Nephron (organoid): ENCODE measurements at regions not wholly inside any gene's neighbourhood (a gene's known extent, or its start where the extent isn't known, plus 50 kb on each side); places are given as distances from the start of the nearest gene placed in this dataset.
"Not testable (repeated sequence)": the region's sequence is repeated elsewhere in the genome, so short reads cannot be mapped to it uniquely, and the experiment has no call there.

Experiments used
- H3K27ac Mint-ChIP-seq, 3 experiments: 2 replicates each; pipeline ENCODE4 v1.8.0; 2020; ENCODE audit warnings: mixed read lengths in 3 of 3, mild to moderate bottlenecking in 2 of 3, moderate library complexity in 1 of 3
- H3K27me3 Mint-ChIP-seq: 2 replicates; pipeline ENCODE4 v1.8.0; 2021; ENCODE audit warnings: low read depth, mild to moderate bottlenecking, moderate library complexity, mixed read lengths
- H3K36me3 Mint-ChIP-seq: 2 replicates; pipeline ENCODE4 v1.8.0; 2020; ENCODE audit warnings: low read depth, mixed read lengths
- H3K4me1 Mint-ChIP-seq: 2 replicates; pipeline ENCODE4 v1.8.0; 2020; ENCODE audit warnings: mixed read lengths
- H3K4me3 Mint-ChIP-seq, 3 experiments: 2 replicates each; pipeline ENCODE4 v1.8.0; 2020; ENCODE audit warnings: mild to moderate bottlenecking in 3 of 3, mixed read lengths in 3 of 3, moderate library complexity in 2 of 3
- H3K9me3 Mint-ChIP-seq: 2 replicates; pipeline ENCODE4 v1.8.0; 2020; ENCODE audit warnings: mixed read lengths
- TF ChIP-seq, protein P1 (sequence below), 3 experiments: fragments of 200-600 bp; sonication (generic); IDR thresholded peaks; one replicate each; pipeline ENCODE4 v1.5.0; 2021; ENCODE audit warnings: antibody characterized with exemption in 3 of 3; ENCODE audit not compliant: unreplicated experiment in 3 of 3

DNA sequence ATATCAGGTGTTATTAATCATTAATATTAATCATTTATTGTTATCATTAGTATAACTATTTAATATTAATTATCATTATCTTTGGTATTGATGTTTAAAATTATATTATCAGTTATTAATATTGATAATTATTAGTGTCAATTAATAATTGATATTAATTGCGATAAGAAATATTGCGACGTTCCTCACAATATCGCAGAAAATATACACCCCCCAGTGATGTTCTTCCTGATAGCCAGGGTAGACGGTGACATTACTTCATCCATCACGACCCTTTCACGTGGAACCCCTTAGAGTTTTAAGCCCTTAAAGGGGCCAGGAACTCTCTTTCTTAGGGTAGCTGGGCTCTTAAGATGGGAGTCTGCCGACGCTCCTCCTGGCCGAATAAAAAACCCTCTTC, 98.6 kb upstream of the OSBPL11 start:
- Mint-ChIP-seq H3K27ac (no peak overlapping the region), H3K27me3 (peaks cover 6% of the 10 kb centered on the region), H3K36me3 (no peaks in the 10 kb centered on the region), H3K4me3 (no peak overlapping the region), H3K9me3 (peaks cover 9% of the 10 kb centered on the region), H3K4me1 (no peaks in the 10 kb centered on the region)
- TF ChIP-seq, protein P1, sequence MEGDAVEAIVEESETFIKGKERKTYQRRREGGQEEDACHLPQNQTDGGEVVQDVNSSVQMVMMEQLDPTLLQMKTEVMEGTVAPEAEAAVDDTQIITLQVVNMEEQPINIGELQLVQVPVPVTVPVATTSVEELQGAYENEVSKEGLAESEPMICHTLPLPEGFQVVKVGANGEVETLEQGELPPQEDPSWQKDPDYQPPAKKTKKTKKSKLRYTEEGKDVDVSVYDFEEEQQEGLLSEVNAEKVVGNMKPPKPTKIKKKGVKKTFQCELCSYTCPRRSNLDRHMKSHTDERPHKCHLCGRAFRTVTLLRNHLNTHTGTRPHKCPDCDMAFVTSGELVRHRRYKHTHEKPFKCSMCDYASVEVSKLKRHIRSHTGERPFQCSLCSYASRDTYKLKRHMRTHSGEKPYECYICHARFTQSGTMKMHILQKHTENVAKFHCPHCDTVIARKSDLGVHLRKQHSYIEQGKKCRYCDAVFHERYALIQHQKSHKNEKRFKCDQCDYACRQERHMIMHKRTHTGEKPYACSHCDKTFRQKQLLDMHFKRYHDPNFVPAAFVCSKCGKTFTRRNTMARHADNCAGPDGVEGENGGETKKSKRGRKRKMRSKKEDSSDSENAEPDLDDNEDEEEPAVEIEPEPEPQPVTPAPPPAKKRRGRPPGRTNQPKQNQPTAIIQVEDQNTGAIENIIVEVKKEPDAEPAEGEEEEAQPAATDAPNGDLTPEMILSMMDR (IDR thresholded peaks at IDR 0.05; ENCODE audit: unreplicated experiment in 3 of 3) = no peak

DNA sequence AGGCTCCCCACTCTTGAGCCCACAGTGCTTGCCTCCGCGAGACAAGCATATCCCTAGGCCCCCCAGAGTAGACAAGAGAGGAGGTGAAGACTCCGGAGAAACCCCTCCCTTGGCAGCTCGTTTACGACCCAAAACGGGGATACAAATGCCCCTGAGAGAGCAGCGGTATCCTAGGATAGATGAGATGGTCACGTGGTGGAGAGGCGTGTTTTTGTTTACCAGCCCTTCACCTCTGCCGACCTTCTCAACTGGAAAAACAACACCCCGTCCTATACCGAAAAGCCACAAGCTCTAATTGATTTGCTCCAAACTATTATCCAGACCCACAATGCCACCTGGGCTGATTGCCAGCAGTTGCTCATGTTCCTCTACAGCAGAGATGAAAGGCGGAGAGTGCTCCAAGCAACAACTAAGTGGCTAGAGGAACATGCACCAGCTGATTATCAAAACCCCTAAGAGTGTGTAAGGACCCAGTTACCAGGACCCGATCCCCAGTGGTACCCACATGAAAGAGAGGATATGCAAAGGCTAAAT, 99.5 kb upstream of the OSBPL11 start:
- Mint-ChIP-seq H3K4me1 (no peaks in the 10 kb centered on the region), H3K36me3 (no peaks in the 10 kb centered on the region), H3K27ac (no peak overlapping the region), H3K9me3 (peaks cover 9% of the 10 kb centered on the region), H3K27me3 (peaks cover 6% of the 10 kb centered on the region), H3K4me3 (no peak overlapping the region)
- TF ChIP-seq, protein P1 (IDR thresholded peaks at IDR 0.05; ENCODE audit: unreplicated experiment in 3 of 3) = no peak

DNA sequence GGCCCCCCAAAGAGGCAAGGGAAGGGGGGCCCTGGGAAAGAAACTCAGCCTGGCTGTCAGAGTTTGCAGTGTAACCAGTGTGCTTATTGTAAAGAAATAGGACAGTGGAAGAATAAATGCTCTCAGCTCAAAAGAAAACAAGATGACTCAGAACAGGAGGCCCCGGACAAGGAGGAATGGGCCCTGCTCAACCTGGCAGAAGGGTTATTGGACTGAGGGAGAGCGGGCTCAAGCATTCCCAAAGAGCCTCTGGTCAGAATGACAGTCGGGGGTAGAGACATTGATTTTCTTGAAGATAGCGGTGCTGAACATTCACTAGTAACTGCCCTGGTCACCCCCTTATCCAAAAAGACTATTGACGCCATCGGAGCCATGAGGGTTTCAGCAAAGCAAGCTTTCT, 100.4 kb upstream of the OSBPL11 start:
- Mint-ChIP-seq H3K27ac (no peak overlapping the region), H3K36me3 (no peaks in the 10 kb centered on the region), H3K4me3 (no peak overlapping the region), H3K27me3 (peaks cover 6% of the 10 kb centered on the region), H3K4me1 (no peaks in the 10 kb centered on the region), H3K9me3 (peaks cover 9% of the 10 kb centered on the region)
- TF ChIP-seq, protein P1 (IDR thresholded peaks at IDR 0.05; ENCODE audit: unreplicated experiment in 3 of 3) = no peak

DNA sequence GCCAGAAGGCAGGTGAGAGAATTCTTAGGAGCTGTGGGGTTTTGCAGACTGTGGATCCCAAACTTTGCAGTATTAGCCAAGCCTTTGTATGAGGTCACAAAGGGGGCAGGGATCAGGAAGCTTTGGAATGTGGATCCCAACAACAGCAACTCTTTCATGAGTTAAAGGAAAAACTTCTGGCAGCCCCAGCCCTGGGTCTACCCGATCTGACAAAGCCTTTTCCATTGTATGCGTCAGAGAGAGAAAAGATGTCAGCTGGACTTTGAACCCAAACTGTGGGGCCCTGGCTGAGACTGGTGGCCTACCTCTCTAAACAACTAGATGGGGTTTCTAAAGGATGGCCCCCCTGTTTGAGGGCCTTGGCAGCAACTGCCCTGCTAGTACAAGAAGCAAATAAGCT, 101.8 kb upstream of the OSBPL11 start:
- H3K27ac Mint-ChIP-seq, H3K4me1 Mint-ChIP-seq: not testable (repeated sequence)

DNA sequence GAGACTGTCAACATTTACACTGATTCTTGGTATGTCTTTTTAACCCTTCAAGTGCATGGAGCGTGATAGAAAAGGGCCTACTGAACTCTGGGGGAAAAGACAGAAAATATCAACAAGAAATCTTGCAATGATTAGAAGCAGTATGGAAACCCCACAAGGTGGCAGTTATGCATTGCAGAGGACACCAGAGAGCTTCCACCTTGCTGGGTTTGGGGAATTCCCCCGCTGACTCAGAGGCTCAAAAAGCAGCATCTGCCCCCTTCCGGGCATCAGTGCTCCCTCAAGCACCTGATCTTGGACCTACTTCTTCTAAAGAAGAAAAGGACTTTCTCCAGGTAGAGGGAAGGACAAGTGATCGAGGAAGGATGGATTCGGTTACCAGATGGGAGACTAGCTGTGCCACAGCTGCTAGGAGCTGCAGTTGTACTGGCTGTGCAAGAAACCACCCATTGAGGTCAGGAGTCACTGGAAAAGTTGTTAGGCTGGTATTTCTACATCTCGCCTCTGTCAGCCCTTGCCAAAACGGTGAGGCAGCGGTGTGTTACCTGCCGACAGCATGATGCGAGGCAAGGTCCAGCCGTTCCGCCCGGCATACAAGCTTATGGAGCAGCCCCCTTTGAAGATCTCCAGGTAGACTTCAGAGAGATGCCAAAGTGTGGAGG, 102.8 kb upstream of the OSBPL11 start:
- H3K27ac Mint-ChIP-seq, H3K4me1 Mint-ChIP-seq, H3K27me3 Mint-ChIP-seq, H3K36me3 Mint-ChIP-seq, H3K4me3 Mint-ChIP-seq, H3K9me3 Mint-ChIP-seq: not testable (repeated sequence)

More for the DNA sequence above, 101.8 kb upstream of the OSBPL11 start:
- not testable (repeated sequence) for H3K9me3 Mint-ChIP-seq, H3K4me3 Mint-ChIP-seq, H3K27me3 Mint-ChIP-seq, H3K36me3 Mint-ChIP-seq

DNA sequence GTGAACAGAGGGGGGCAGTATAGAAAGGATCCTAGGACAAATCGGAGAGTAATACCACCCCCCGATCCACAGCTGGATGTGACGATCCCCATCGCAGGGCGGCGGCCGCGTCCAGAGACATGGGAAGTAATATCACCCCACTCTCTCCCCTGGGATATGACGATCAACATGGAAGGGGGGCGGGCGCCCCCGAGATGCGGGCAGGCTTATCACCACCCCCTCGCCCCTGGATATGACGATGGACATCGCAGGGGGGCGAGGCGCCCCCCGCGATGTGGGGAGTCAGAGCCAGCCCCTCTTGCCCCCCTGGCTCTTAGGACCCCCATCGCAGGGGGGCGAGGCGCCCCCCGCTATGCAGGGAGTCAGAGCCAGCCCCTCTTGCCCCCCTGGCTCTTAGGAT, 120.4 kb upstream of the OSBPL11 start:
- H3K36me3 Mint-ChIP-seq = no peaks in the 10 kb centered on the region
- H3K4me3 Mint-ChIP-seq = no peak overlapping the region
- H3K27me3 Mint-ChIP-seq = peaks cover 7% of the 10 kb centered on the region
- H3K9me3 Mint-ChIP-seq = no peaks in the 10 kb centered on the region
- TF ChIP-seq, protein P1 (IDR thresholded peaks at IDR 0.05; ENCODE audit: unreplicated experiment in 3 of 3) = no peak
- no peak overlapping the region for H3K27ac Mint-ChIP-seq
- H3K4me1 Mint-ChIP-seq = no peaks in the 10 kb centered on the region

DNA sequence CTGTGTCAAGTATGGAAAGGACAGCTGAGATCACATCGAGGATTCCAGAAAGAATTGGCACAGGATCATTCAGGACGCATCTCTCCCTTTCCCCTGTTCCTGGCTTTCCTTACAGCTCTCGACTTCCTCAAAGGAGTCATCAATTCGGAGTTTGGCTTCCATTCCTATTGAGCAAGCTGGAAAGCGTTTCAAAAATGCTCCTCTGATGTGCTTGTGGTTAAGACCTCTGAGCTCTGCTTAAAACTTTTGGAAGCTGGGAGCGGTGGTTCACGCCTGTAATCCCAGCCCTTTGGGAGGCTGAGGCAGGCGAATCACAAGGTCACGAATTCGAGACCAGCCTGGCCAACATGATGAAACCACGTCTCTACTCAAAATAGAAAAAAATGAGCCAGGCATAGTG, 136.9 kb upstream of the OSBPL11 start:
- H3K4me3 Mint-ChIP-seq, H3K27ac Mint-ChIP-seq, H3K4me1 Mint-ChIP-seq, H3K36me3 Mint-ChIP-seq: not testable (repeated sequence)
- Mint-ChIP-seq H3K9me3 (peaks cover 11% of the 10 kb centered on the region), H3K27me3 (peaks cover 11% of the 10 kb centered on the region)

DNA sequence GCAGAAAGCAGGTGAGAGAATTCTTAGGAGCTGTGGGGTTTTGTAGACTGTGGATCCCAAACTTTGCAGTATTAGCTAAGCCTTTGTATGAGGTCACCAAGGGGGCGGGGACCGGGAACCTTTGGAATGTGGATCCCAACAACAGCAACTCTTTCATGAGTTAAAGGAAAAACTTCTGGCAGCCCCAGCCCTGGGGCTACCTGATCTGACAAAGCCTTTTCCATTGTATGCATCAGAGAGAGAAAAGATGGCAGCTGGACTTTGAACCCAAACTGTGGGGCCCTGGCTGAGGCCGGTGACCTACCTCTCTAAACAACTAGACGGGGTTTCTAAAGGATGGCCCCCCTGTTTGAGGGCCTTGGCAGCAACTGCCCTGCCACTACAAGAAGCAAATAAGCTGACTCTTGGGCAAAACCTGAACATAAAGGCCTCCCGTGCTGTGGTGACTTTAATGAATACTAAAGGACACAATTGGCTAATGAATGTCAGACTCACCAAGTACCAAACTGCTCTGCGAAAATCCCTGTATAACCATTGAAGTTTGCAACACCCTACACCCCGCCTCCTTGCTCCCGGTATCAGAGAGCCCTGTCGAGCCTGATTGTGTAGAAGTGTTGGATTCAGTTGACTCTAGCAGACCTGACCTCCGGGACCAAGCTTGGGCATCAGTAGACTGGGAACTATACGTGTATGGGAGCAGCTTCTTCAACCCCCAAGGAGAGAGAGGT, 146.9 kb upstream of the OSBPL11 start:
- not testable (repeated sequence) for H3K27me3 Mint-ChIP-seq, H3K4me3 Mint-ChIP-seq, H3K4me1 Mint-ChIP-seq, H3K36me3 Mint-ChIP-seq
- peaks cover 11% of the 10 kb centered on the region for H3K9me3 Mint-ChIP-seq
- H3K27ac Mint-ChIP-seq = peak overlapping the region in 2 of 3 experiments; percentile 51 to 80

DNA sequence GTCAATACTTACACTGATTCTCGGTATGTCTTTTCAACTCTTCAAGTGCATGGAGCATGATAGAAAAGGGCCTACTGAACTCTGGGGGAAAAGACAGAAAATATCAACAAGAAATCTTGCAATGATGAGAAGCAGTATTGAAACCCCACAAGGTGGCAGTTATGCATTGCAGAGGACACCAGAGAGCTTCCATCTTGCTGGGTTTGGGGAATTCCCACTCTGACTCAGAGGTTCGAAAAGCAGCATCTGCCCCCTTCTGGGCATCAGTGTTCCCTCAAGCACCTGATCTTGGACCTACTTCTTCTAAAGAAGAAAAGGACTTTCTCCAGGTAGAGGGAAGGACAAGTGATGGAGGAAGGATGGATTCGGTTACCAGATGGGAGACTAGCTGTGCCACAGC, 147.5 kb upstream of the OSBPL11 start:
- not testable (repeated sequence) for H3K4me3 Mint-ChIP-seq, H3K4me1 Mint-ChIP-seq, H3K27me3 Mint-ChIP-seq, H3K36me3 Mint-ChIP-seq
- Mint-ChIP-seq H3K9me3 (peaks cover 13% of the 10 kb centered on the region), H3K27ac (peak overlapping the region in 1 of 3 experiments; percentile 80)

DNA sequence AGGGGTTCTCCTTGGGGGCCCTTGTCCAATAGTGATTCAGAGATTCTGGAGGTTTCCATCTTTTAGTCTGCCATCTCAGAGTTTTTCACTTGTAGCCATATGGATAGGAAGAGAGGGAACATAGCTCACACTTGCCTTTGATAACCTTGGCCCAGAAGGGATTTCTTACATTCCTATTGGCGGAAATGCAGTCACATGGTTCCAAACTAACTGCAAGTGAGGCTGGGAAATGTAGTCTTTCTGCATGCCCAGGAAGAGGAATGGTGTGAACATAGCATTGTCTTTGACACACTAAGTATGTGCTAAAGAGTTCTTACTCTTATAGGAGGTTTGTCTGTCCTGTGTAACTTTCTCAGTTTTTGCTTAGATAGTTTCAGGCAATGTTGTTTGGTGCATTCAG, 161.8 kb upstream of the OSBPL11 start:
- H3K4me3 Mint-ChIP-seq, H3K36me3 Mint-ChIP-seq, H3K9me3 Mint-ChIP-seq, H3K27ac Mint-ChIP-seq, H3K4me1 Mint-ChIP-seq: not testable (repeated sequence)
- H3K27me3 Mint-ChIP-seq = peaks cover 13% of the 10 kb centered on the region
